Adrenal gland (tissue), 5 donors: ENCODE measurements at regions not wholly inside any gene's neighbourhood (a gene's known extent, or its start where the extent isn't known, plus 50 kb on each side); places are given as distances from the start of the nearest gene placed in this dataset.
"Not testable (repeated sequence)": the region's sequence is repeated elsewhere in the genome, so short reads cannot be mapped to it uniquely, and the experiment has no call there.

Experiments used
- POLR2A ChIP-seq, 2 donors: fragments of 450-650 bp; IDR thresholded peaks; one replicate each; pipeline ENCODE4 v1.6.1; 2017; ENCODE audit warnings: antibody characterized with exemption in 2 of 2, mild to moderate bottlenecking in 2 of 2, moderate library complexity in 1 of 2
- TF ChIP-seq, protein P1 (sequence below), 6 experiments: fragments of 450-650 bp in 4 of 6; fragments of 200-600 bp in 2 of 6; sonication (generic) in 1 of 6; IDR thresholded peaks; 1 replicate in 5 of 6; 2 replicates in 1 of 6; pipeline versions ENCODE4 v1.5.1 to v1.8.0; 2016 to 2021; ENCODE audit warnings: antibody characterized with exemption in 6 of 6, mild to moderate bottlenecking in 2 of 6, moderate library complexity in 1 of 6
- donor health status: DM: no; HTN: no; CAD: no.

DNA sequence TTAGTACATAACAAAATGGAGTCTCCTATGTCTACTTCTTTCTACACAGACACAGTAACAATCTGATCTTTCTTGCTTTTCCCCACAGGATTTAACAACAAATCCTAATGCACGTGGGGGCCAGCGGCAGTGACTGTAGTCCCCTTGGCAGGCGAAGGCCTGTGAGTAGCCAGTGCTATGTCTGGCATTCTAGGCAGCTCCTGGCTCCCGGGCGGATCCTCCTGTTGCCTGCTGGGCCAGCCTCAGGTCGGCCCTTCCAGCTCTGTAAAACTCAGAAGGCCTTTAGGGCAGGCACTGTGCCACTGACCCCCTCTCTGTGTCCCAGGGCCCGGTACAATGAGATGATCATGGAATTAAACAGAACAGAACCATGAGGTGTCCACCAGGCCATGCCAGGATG is 3981.7 kb upstream of the TPTE start:
- TF ChIP-seq POLR2A (IDR thresholded peaks at IDR 0.05) = not testable (repeated sequence)
- TF ChIP-seq, protein P1, sequence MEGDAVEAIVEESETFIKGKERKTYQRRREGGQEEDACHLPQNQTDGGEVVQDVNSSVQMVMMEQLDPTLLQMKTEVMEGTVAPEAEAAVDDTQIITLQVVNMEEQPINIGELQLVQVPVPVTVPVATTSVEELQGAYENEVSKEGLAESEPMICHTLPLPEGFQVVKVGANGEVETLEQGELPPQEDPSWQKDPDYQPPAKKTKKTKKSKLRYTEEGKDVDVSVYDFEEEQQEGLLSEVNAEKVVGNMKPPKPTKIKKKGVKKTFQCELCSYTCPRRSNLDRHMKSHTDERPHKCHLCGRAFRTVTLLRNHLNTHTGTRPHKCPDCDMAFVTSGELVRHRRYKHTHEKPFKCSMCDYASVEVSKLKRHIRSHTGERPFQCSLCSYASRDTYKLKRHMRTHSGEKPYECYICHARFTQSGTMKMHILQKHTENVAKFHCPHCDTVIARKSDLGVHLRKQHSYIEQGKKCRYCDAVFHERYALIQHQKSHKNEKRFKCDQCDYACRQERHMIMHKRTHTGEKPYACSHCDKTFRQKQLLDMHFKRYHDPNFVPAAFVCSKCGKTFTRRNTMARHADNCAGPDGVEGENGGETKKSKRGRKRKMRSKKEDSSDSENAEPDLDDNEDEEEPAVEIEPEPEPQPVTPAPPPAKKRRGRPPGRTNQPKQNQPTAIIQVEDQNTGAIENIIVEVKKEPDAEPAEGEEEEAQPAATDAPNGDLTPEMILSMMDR (IDR thresholded peaks at IDR 0.05) = not testable (repeated sequence)
